Keratinocyte (primary cell): ENCODE measurements at regions not wholly inside any gene's neighbourhood (a gene's known extent, or its start where the extent isn't known, plus 50 kb on each side); places are given as distances from the start of the nearest gene placed in this dataset.

Source experiments
- DNase-seq: peaks from one replicate; pipeline ENCODE4 v3.0.0-alpha.2; 2011; ENCODE audit warnings: low read depth, missing footprints, low spot score
- FAIRE-seq: peaks from 2 replicates; lab custom pipeline; 2011; peaks lifted over from hg19 to GRCh38; lab: Jason Lieb, UNC
- H2AFZ ChIP-seq: 2 replicates; pipeline ENCODE4 v1.6.0; 2012; ENCODE audit warnings: low read length, control low read depth, inconsistent platforms; ENCODE audit not compliant: control insufficient read depth
- H3K27ac ChIP-seq: 2 replicates; pipeline ENCODE4 v1.5.1; 2011; ENCODE audit warnings: low read length; ENCODE audit not compliant: control insufficient read depth, insufficient read depth
- H3K27me3 ChIP-seq: 3 replicates; pipeline ENCODE4 v1.6.0; 2011; ENCODE audit warnings: low read length; ENCODE audit not compliant: control insufficient read depth, insufficient read depth; ENCODE audit errors: extremely low read depth
- H3K36me3 ChIP-seq, 2 experiments: 2 replicates in 1 of 2; 3 replicates in 1 of 2; pipeline ENCODE4 v1.5.1; 2011; ENCODE audit warnings: low read length in 2 of 2, mild to moderate bottlenecking in 1 of 2; ENCODE audit not compliant: control insufficient read depth in 2 of 2, insufficient read depth in 2 of 2; ENCODE audit errors: extremely low read depth in 1 of 2
- H3K4me1 ChIP-seq: 3 replicates; pipeline ENCODE4 v1.5.1; 2011; ENCODE audit warnings: low read length; ENCODE audit not compliant: control insufficient read depth, insufficient read depth; ENCODE audit errors: extremely low read depth
- H3K4me2 ChIP-seq: 3 replicates; pipeline ENCODE4 v1.6.0; 2011; ENCODE audit warnings: low read depth, low read length; ENCODE audit not compliant: control insufficient read depth, insufficient read depth; ENCODE audit errors: extremely low read depth
- H3K4me3 ChIP-seq, 3 experiments: fragments of 200-600 bp in 1 of 3; sonication (generic) in 1 of 3; 2 replicates in 2 of 3; 3 replicates in 1 of 3; pipeline ENCODE4 v1.5.1; 2011 to 2016; ENCODE audit warnings: low read length in 3 of 3, mild to moderate bottlenecking in 3 of 3, control low read depth in 2 of 3, inconsistent platforms in 1 of 3, low read depth in 1 of 3, mixed read lengths in 1 of 3, mixed run types in 1 of 3, moderate library complexity in 1 of 3; ENCODE audit not compliant: control insufficient read depth in 2 of 3, insufficient read depth in 2 of 3; ENCODE audit errors: extremely low read depth in 1 of 3
- H3K79me2 ChIP-seq: 2 replicates; pipeline ENCODE4 v1.6.0; 2012; ENCODE audit warnings: low read length; ENCODE audit not compliant: control insufficient read depth, insufficient read depth
- H3K9ac ChIP-seq: 3 replicates; pipeline ENCODE4 v1.6.0; 2011; ENCODE audit warnings: low read length; ENCODE audit not compliant: control insufficient read depth, insufficient read depth; ENCODE audit errors: extremely low read depth
- H3K9me1 ChIP-seq: 3 replicates; pipeline ENCODE4 v1.6.0; 2011; ENCODE audit warnings: low read length; ENCODE audit not compliant: control insufficient read depth, insufficient read depth; ENCODE audit errors: extremely low read depth
- H3K9me3 ChIP-seq: 2 replicates; pipeline ENCODE4 v1.5.1; 2012; ENCODE audit warnings: low read depth, low read length; ENCODE audit not compliant: control insufficient read depth
- H4K20me1 ChIP-seq: 3 replicates; pipeline ENCODE4 v1.6.0; 2011; ENCODE audit warnings: low read length; ENCODE audit not compliant: control insufficient read depth, insufficient read depth; ENCODE audit errors: extremely low read depth
- CTCF ChIP-seq, 3 experiments: IDR thresholded peaks in 1 of 3; conservative IDR thresholded peaks in 1 of 3; optimal IDR thresholded peaks in 1 of 3; 2 replicates in 2 of 3; 3 replicates in 1 of 3; pipeline versions ENCODE3 to v1.5.1; 2011; ENCODE audit warnings: low read length in 3 of 3, mild to moderate bottlenecking in 3 of 3, moderate library complexity in 2 of 3, control low read depth in 1 of 3, inconsistent platforms in 1 of 3; ENCODE audit not compliant: insufficient read depth in 2 of 3; ENCODE audit errors: extremely low read depth in 1 of 3
- EZH2 ChIP-seq: IDR thresholded peaks from one replicate; pipeline ENCODE4 v1.6.1; 2012; ENCODE audit warnings: inconsistent platforms, mild to moderate bottlenecking, low read length, moderate library complexity
- dilution Hi-C: fragments of 300-500 bp; cut with MboI; formaldehyde crosslinking; loops from one replicate; pipeline ENCODE4 v1.7.0; 2020; ENCODE audit warnings: low sequenced_read_pairs; ENCODE audit not compliant: extremely low pct_ligation_motif_present

- no peak overlapping the region for H3K4me2 ChIP-seq
- no peak overlapping the region for H2AFZ ChIP-seq
- FAIRE-seq (no peak), DNase-seq (no peak)
- H3K27me3 ChIP-seq: no peaks in the 10 kb centered on the region
- H3K79me2 ChIP-seq: no peaks in the 10 kb centered on the region
- H3K9me1 ChIP-seq: no peaks in the 10 kb centered on the region
- no peaks in the 10 kb centered on the region for H3K4me1 ChIP-seq
- dilution Hi-C loops: no loop called here
- no peaks in the 10 kb centered on the region for H3K9me3 ChIP-seq
- H3K27ac ChIP-seq: no peak overlapping the region
- TF ChIP-seq CTCF (optimal IDR thresholded peaks at IDR 0.05 in 1 of 3, IDR thresholded peaks at IDR 0.05 in 1 of 3, conservative IDR thresholded peaks at IDR 0.05 in 1 of 3; ENCODE audit: extremely low read depth in 1 of 3, insufficient read depth in 2 of 3, low read length in 3 of 3) (no peak), EZH2 (no peak)
- H3K36me3 ChIP-seq: no peaks in the 10 kb centered on the region
- H3K9ac ChIP-seq: no peak overlapping the region
- no peak overlapping the region for H3K4me3 ChIP-seq
- no peaks in the 10 kb centered on the region for H4K20me1 ChIP-seq
Measured at GRCh38 chr6:4509506-4509905, 266.7 kb upstream of the CDYL start.

GRCh38 chr6:4506792-4507191 is 269.4 kb upstream of the CDYL start:
- dilution Hi-C loops: no loop called here
- Histone ChIP-seq H3K9me1 (no peaks in the 10 kb centered on the region), H3K4me3 (no peak overlapping the region), H3K9ac (no peak overlapping the region), H2AFZ (no peak overlapping the region), H3K36me3 (no peaks in the 10 kb centered on the region), H3K4me2 (no peak overlapping the region), H4K20me1 (no peaks in the 10 kb centered on the region), H3K9me3 (no peaks in the 10 kb centered on the region), H3K27ac (no peak overlapping the region), H3K4me1 (no peaks in the 10 kb centered on the region), H3K27me3 (no peaks in the 10 kb centered on the region), H3K79me2 (no peaks in the 10 kb centered on the region)
- FAIRE-seq (no peak), DNase-seq (no peak)
- TF ChIP-seq CTCF (optimal IDR thresholded peaks at IDR 0.05 in 1 of 3, IDR thresholded peaks at IDR 0.05 in 1 of 3, conservative IDR thresholded peaks at IDR 0.05 in 1 of 3; ENCODE audit: extremely low read depth in 1 of 3, insufficient read depth in 2 of 3, low read length in 3 of 3): no peak
- no peak for TF ChIP-seq EZH2
